ENCODE measurements at regions not wholly inside any gene's neighbourhood (a gene's known extent, or its start where the extent isn't known, plus 50 kb on each side); places are given as distances from the start of the nearest gene placed in this dataset.
"Not testable (repeated sequence)": the region's sequence is repeated elsewhere in the genome, so short reads cannot be mapped to it uniquely, and the experiment has no call there.

- TF ChIP-seq, protein P1, sequence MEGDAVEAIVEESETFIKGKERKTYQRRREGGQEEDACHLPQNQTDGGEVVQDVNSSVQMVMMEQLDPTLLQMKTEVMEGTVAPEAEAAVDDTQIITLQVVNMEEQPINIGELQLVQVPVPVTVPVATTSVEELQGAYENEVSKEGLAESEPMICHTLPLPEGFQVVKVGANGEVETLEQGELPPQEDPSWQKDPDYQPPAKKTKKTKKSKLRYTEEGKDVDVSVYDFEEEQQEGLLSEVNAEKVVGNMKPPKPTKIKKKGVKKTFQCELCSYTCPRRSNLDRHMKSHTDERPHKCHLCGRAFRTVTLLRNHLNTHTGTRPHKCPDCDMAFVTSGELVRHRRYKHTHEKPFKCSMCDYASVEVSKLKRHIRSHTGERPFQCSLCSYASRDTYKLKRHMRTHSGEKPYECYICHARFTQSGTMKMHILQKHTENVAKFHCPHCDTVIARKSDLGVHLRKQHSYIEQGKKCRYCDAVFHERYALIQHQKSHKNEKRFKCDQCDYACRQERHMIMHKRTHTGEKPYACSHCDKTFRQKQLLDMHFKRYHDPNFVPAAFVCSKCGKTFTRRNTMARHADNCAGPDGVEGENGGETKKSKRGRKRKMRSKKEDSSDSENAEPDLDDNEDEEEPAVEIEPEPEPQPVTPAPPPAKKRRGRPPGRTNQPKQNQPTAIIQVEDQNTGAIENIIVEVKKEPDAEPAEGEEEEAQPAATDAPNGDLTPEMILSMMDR (optimal IDR thresholded peaks at IDR 0.05 in 1 of 3, IDR thresholded peaks at IDR 0.05 in 1 of 3, conservative IDR thresholded peaks at IDR 0.05 in 1 of 3; ENCODE audit: extremely low read depth in 1 of 3, insufficient read depth in 2 of 3, low read length in 3 of 3), result not testable (repeated sequence)
- not testable (repeated sequence) for TF ChIP-seq EZH2 (IDR thresholded peaks at IDR 0.05; ENCODE audit: low read length)
Measured at GRCh38 chr6:60935970-60936369, 1350.1 kb downstream of the KHDRBS2 start.
